Tibial nerve (tissue), 4 donors: ENCODE measurements at regions not wholly inside any gene's neighbourhood (a gene's known extent, or its start where the extent isn't known, plus 50 kb on each side); places are given as distances from the start of the nearest gene placed in this dataset.

Experiments
- DNase-seq, 2 donors: peaks; one replicate each; pipeline ENCODE4 v3.0.0-alpha.2; 2019; ENCODE audit warnings: low spot score in 2 of 2
- H3K27ac ChIP-seq, 4 donors: fragments of 200-600 bp; sonication (generic) in 3 of 4; one replicate each; pipeline ENCODE4 v1.5.1; 2017 to 2019; ENCODE audit warnings: mild to moderate bottlenecking in 1 of 4
- H3K27me3 ChIP-seq, 2 donors: fragments of 200-600 bp; sonication (generic) in 1 of 2; one replicate each; pipeline versions ENCODE4 v1.5.1 to v1.6.0; 2017 to 2019
- H3K36me3 ChIP-seq, 3 donors: fragments of 200-600 bp; sonication (generic); one replicate each; pipeline ENCODE4 v1.5.1; 2018 to 2019
- H3K4me1 ChIP-seq, 4 donors: fragments of 200-600 bp; sonication (generic) in 3 of 4; one replicate each; pipeline ENCODE4 v1.5.1; 2017 to 2019
- H3K4me3 ChIP-seq, 4 donors: fragments of 200-600 bp; sonication (generic) in 3 of 4; one replicate each; pipeline ENCODE4 v1.5.1; 2017 to 2019; ENCODE audit warnings: mild to moderate bottlenecking in 1 of 4, moderate library complexity in 1 of 4
- H3K9me3 ChIP-seq, 4 donors: fragments of 200-600 bp; sonication (generic) in 3 of 4; one replicate each; pipeline ENCODE4 v1.5.1; 2017 to 2019
- EP300 ChIP-seq, 2 donors: sonication (generic); formaldehyde crosslinking; IDR thresholded peaks; one replicate each; pipeline ENCODE4 v1.6.1; 2017; ENCODE audit warnings: antibody characterized with exemption in 2 of 2, mild to moderate bottlenecking in 1 of 2
- POLR2A ChIP-seq, 2 donors: fragments of 450-650 bp; IDR thresholded peaks; one replicate each; pipeline ENCODE4 v1.6.1; 2017; ENCODE audit warnings: antibody characterized with exemption in 2 of 2, mild to moderate bottlenecking in 2 of 2, moderate library complexity in 2 of 2
- WGBS, 2 donors: methylation state at CpG; one replicate each; pipeline ENCODE4 v1.1.5; 2018; 5-methylcytosine and 5-hydroxymethylcytosine counted together
- TF ChIP-seq, protein P1 (sequence below), 5 experiments: fragments of 200-600 bp in 3 of 5; fragments of 450-650 bp in 2 of 5; sonication (generic) in 3 of 5; IDR thresholded peaks; one replicate each; pipeline ENCODE4 v1.5.1; 2016 to 2019; ENCODE audit warnings: antibody characterized with exemption in 5 of 5, mild to moderate bottlenecking in 3 of 5, moderate library complexity in 2 of 5

GRCh38 chr11:27287205-27287604 is 75.8 kb downstream of the CCDC34 start:
- no peak for DNase-seq
- Histone ChIP-seq H3K27me3 (no peaks in the 10 kb centered on the region), H3K4me1 (peaks cover 0 to 10% (median 0%) of the 10 kb centered on the region in 4 donors), H3K27ac (no peak overlapping the region), H3K36me3 (no peaks in the 10 kb centered on the region), H3K9me3 (peaks cover 0 to 2% (median 0%) of the 10 kb centered on the region in 4 donors), H3K4me3 (no peak overlapping the region)
- 48 to 50% methylated on average over 1 of the region's 1 CpG for WGBS, 2 donors
- TF ChIP-seq, protein P1, sequence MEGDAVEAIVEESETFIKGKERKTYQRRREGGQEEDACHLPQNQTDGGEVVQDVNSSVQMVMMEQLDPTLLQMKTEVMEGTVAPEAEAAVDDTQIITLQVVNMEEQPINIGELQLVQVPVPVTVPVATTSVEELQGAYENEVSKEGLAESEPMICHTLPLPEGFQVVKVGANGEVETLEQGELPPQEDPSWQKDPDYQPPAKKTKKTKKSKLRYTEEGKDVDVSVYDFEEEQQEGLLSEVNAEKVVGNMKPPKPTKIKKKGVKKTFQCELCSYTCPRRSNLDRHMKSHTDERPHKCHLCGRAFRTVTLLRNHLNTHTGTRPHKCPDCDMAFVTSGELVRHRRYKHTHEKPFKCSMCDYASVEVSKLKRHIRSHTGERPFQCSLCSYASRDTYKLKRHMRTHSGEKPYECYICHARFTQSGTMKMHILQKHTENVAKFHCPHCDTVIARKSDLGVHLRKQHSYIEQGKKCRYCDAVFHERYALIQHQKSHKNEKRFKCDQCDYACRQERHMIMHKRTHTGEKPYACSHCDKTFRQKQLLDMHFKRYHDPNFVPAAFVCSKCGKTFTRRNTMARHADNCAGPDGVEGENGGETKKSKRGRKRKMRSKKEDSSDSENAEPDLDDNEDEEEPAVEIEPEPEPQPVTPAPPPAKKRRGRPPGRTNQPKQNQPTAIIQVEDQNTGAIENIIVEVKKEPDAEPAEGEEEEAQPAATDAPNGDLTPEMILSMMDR (IDR thresholded peaks at IDR 0.05): no peak
- TF ChIP-seq POLR2A (IDR thresholded peaks at IDR 0.05) (no peak), EP300 (IDR thresholded peaks at IDR 0.05) (no peak)

DNA sequence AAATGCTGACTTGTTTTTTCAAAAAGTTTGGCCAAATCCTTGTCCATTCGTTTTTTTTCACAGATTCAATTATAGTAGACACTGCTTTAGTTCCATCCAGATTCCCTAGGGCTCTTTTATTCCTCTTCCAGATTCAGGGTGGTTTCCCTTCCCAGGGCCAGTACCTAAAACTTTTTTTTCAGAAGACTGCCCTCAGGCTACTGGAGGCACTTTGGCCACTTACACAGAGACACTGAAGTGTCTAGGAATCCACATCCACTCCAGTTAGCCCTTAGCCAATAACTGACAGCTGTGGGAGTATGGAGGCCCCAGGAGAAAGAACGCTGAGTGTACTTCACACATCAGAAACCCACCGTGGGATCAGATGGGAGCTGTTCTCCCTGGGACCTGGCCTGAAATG is 77.3 kb downstream of the CCDC34 start:
- no peaks in the 10 kb centered on the region for H3K27me3 ChIP-seq
- H3K4me1 ChIP-seq: peaks cover 0 to 22% (median 0%) of the 10 kb centered on the region in 4 donors
- no peak overlapping the region for H3K27ac ChIP-seq
- H3K4me3 ChIP-seq: no peak overlapping the region
- no peak for DNase-seq
- no peaks in the 10 kb centered on the region for H3K36me3 ChIP-seq
- TF ChIP-seq POLR2A (IDR thresholded peaks at IDR 0.05): no peak
- TF ChIP-seq, protein P1 (IDR thresholded peaks at IDR 0.05): no peak
- TF ChIP-seq EP300 (IDR thresholded peaks at IDR 0.05): no peak
- no peaks in the 10 kb centered on the region for H3K9me3 ChIP-seq
- 71 to 74% methylated on average over 3 of the region's 3 CpGs for WGBS, 2 donors

- H3K36me3 ChIP-seq: no peaks in the 10 kb centered on the region
- no peak for TF ChIP-seq EP300 (IDR thresholded peaks at IDR 0.05)
- TF ChIP-seq, protein P1 (IDR thresholded peaks at IDR 0.05): no peak
- no peak for TF ChIP-seq POLR2A (IDR thresholded peaks at IDR 0.05)
- no peaks in the 10 kb centered on the region for H3K9me3 ChIP-seq
- H3K4me3 ChIP-seq: no peak overlapping the region
- peaks cover 0 to 22% (median 0%) of the 10 kb centered on the region in 4 donors for H3K4me1 ChIP-seq
- no peaks in the 10 kb centered on the region for H3K27me3 ChIP-seq
- WGBS, 2 donors: 21 to 32% methylated on average over 3 of the region's 3 CpGs
- peak overlapping the region in 2 of 4 donors; percentile 11 to 25 for H3K27ac ChIP-seq
- DNase-seq: no peak
Measured at GRCh38 chr11:27282806-27283205, 80.2 kb downstream of the CCDC34 start.

- no peaks in the 10 kb centered on the region for H3K27me3 ChIP-seq
- H3K4me1 ChIP-seq: peaks cover 0 to 22% (median 0%) of the 10 kb centered on the region in 4 donors
- no peaks in the 10 kb centered on the region for H3K9me3 ChIP-seq
- H3K36me3 ChIP-seq: no peaks in the 10 kb centered on the region
- peak overlapping the region in 2 of 4 donors; percentile 24 to 25 for H3K27ac ChIP-seq
- peak; percentile 23 to 24 for DNase-seq
- H3K4me3 ChIP-seq: no peak overlapping the region
- WGBS, 2 donors: 28 to 29% methylated on average over 9 of the region's 9 CpGs
- peak in 1 of 2 donors; percentile 20 for TF ChIP-seq EP300 (IDR thresholded peaks at IDR 0.05)
- TF ChIP-seq, protein P1 (IDR thresholded peaks at IDR 0.05): no peak
Measured at GRCh38 chr11:27281740-27282590, 81.0 kb downstream of the CCDC34 start.

GRCh38 chr11:27281276-27281675 is 81.7 kb downstream of the CCDC34 start:
- no peak for TF ChIP-seq POLR2A (IDR thresholded peaks at IDR 0.05)
- TF ChIP-seq, protein P1 (IDR thresholded peaks at IDR 0.05): no peak
- no peak for TF ChIP-seq EP300 (IDR thresholded peaks at IDR 0.05)
- no peak for DNase-seq
- Histone ChIP-seq H3K27ac (no peak overlapping the region), H3K4me3 (no peak overlapping the region), H3K4me1 (peaks cover 0 to 22% (median 0%) of the 10 kb centered on the region in 4 donors), H3K27me3 (no peaks in the 10 kb centered on the region), H3K9me3 (no peaks in the 10 kb centered on the region), H3K36me3 (no peaks in the 10 kb centered on the region)
- 86 to 87% methylated on average over 2 of the region's 2 CpGs for WGBS, 2 donors
